Chondrocyte (in vitro differentiated cells): ENCODE measurements at regions not wholly inside any gene's neighbourhood (a gene's known extent, or its start where the extent isn't known, plus 50 kb on each side); places are given as distances from the start of the nearest gene placed in this dataset.

ENCODE experiments used
- DNase-seq: peaks from one replicate; pipeline ENCODE4 v3.0.0; 2021; ENCODE audit warnings: mixed read lengths, low spot score
- H3K27ac Mint-ChIP-seq: one replicate; pipeline ENCODE4 v1.8.0; 2021; ENCODE audit warnings: mild to moderate bottlenecking, moderate library complexity, mixed read lengths; ENCODE audit not compliant: unreplicated experiment
- H3K27me3 Mint-ChIP-seq: 2 replicates; pipeline ENCODE4 v1.8.0; 2021; ENCODE audit warnings: low read depth, mixed read lengths
- H3K36me3 Mint-ChIP-seq: 2 replicates; pipeline ENCODE4 v1.8.0; 2021; ENCODE audit warnings: low read depth, mixed read lengths
- H3K4me1 Mint-ChIP-seq: 2 replicates; pipeline ENCODE4 v1.8.0; 2021; ENCODE audit warnings: low read depth, mild to moderate bottlenecking, mixed read lengths
- H3K4me3 Mint-ChIP-seq: one replicate; pipeline ENCODE4 v1.8.0; 2021; ENCODE audit warnings: mild to moderate bottlenecking, moderate library complexity, mixed read lengths; ENCODE audit not compliant: unreplicated experiment
- H3K9me3 Mint-ChIP-seq: 2 replicates; pipeline ENCODE4 v1.8.0; 2021; ENCODE audit warnings: low read depth, mixed read lengths
- CTCF ChIP-seq: fragments of 200-600 bp; sonication (generic); IDR thresholded peaks from 2 replicates; pipeline ENCODE4 v1.5.0; 2021; ENCODE audit warnings: antibody characterized with exemption, mild to moderate bottlenecking, moderate library complexity

GRCh38 chr4:188824553-188824952 is 685.3 kb downstream of the TRIML1 start:
- H3K36me3 Mint-ChIP-seq = no peaks in the 10 kb centered on the region
- DNase-seq = no peak
- H3K27me3 Mint-ChIP-seq = no peaks in the 10 kb centered on the region
- peaks cover 2% of the 10 kb centered on the region for H3K4me1 Mint-ChIP-seq
- H3K9me3 Mint-ChIP-seq = no peaks in the 10 kb centered on the region
- no peak overlapping the region for H3K27ac Mint-ChIP-seq
- no peak overlapping the region for H3K4me3 Mint-ChIP-seq
- TF ChIP-seq CTCF = no peak

- no peak overlapping the region for H3K4me3 Mint-ChIP-seq
- no peak for TF ChIP-seq CTCF
- no peaks in the 10 kb centered on the region for H3K9me3 Mint-ChIP-seq
- no peak for DNase-seq
- H3K4me1 Mint-ChIP-seq = peaks cover 3% of the 10 kb centered on the region
- no peaks in the 10 kb centered on the region for H3K36me3 Mint-ChIP-seq
- no peaks in the 10 kb centered on the region for H3K27me3 Mint-ChIP-seq
- H3K27ac Mint-ChIP-seq = no peak overlapping the region
Measured at GRCh38 chr4:188826393-188826792, 687.2 kb downstream of the TRIML1 start.

- TF ChIP-seq CTCF = no peak
- H3K4me1 Mint-ChIP-seq = no peaks in the 10 kb centered on the region
- H3K27me3 Mint-ChIP-seq = no peaks in the 10 kb centered on the region
- no peak for DNase-seq
- no peak overlapping the region for H3K27ac Mint-ChIP-seq
- no peak overlapping the region for H3K4me3 Mint-ChIP-seq
- H3K36me3 Mint-ChIP-seq = no peaks in the 10 kb centered on the region
- peaks cover 3% of the 10 kb centered on the region for H3K9me3 Mint-ChIP-seq
Measured at GRCh38 chr4:188839704-188840103, 700.5 kb downstream of the TRIML1 start.

GRCh38 chr4:188841523-188841922 is 702.3 kb downstream of the TRIML1 start:
- Mint-ChIP-seq H3K27ac (no peak overlapping the region), H3K4me1 (no peaks in the 10 kb centered on the region), H3K27me3 (no peaks in the 10 kb centered on the region), H3K9me3 (peaks cover 3% of the 10 kb centered on the region), H3K4me3 (no peak overlapping the region), H3K36me3 (no peaks in the 10 kb centered on the region)
- no peak for DNase-seq
- no peak for TF ChIP-seq CTCF

- H3K36me3 Mint-ChIP-seq = peaks cover 10% of the 10 kb centered on the region
- no peak overlapping the region for H3K27ac Mint-ChIP-seq
- no peak overlapping the region for H3K4me3 Mint-ChIP-seq
- H3K27me3 Mint-ChIP-seq = no peaks in the 10 kb centered on the region
- peaks cover 3% of the 10 kb centered on the region for H3K4me1 Mint-ChIP-seq
- TF ChIP-seq CTCF = no peak
- DNase-seq = no peak
- peaks cover 24% of the 10 kb centered on the region for H3K9me3 Mint-ChIP-seq
Measured at GRCh38 chr4:188854436-188854835, 715.2 kb downstream of the TRIML1 start.
